Posterior cingulate gyrus (tissue), 11 donors: ENCODE measurements at regions not wholly inside any gene's neighbourhood (a gene's known extent, or its start where the extent isn't known, plus 50 kb on each side); places are given as distances from the start of the nearest gene placed in this dataset.
"Not testable (repeated sequence)": the region's sequence is repeated elsewhere in the genome, so short reads cannot be mapped to it uniquely, and the experiment has no call there.

ENCODE experiments used
- DNase-seq, 10 donors: peaks; one replicate each; pipeline versions ENCODE4 v3.0.0 to v3.0.0-alpha.2; 2020 to 2021; ENCODE audit warnings: mixed read lengths in 3 of 10
- intact Hi-C: fragments of 100-400 bp; cut with DNase I; formaldehyde crosslinking; loops from one replicate; pipeline ENCODE4 v1.15.1; 2023

GRCh38 chr7:89761173-89761572, 393.1 kb upstream of the STEAP1 start:
- peak in 2 of 10 donors; percentile 74 to 75 for DNase-seq
- intact Hi-C loops = no loop called here

DNA sequence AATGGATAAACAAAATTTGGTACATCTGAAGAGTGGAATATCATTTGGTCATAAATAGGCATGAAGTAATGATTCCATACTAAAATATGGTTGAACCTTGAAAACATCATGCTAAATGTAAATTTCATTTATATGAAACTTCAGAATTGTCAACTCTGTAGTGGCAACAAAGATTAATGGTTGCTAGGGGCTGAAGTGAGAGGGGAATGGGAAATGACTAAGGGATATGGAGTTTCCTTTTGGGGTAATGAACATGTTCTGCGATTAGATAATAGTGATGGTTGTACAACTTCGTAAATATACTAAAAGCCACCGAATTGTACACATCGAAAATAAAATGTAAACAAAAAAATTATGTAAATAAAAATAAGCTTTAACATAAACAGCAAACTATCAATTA, 384.1 kb upstream of the STEAP1 start:
- intact Hi-C loops = no loop called here
- no peak for DNase-seq

DNA sequence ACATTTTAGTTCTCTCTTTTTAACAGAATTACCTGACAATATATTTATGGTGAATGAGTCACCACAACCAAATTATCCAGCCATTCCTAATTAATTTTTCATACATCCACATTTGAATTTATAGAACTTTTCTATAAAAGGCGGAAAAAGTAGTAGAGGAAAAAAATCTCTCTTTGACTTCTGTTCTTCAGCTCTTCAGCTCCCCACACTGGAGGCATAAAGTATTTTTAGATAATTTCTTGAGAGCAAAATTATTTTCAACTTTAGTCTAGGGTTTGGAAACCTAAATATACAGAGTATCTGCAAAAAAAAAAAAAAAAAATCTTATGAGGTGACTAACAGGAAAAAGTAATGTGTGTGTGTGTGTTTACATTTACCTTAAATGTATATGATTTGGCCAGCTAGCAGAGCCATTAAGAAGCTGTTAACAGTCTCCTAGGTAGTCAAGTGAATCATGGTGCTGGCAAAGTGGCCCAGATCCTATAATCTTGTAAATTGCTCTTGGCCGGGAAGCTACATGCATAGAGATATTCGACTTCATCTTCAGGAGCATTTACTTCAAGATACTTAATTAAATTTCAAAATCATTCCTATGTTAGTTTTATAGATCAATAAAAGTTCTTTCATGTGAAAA, 383.1 kb upstream of the STEAP1 start:
- intact Hi-C loops = no loop called here
- no peak for DNase-seq

GRCh38 chr7:89772276-89772675, 382.0 kb upstream of the STEAP1 start:
- intact Hi-C loops = no loop called here
- DNase-seq = no peak

GRCh38 chr7:89773611-89774010, 380.7 kb upstream of the STEAP1 start:
- intact Hi-C loops = no loop called here

DNA sequence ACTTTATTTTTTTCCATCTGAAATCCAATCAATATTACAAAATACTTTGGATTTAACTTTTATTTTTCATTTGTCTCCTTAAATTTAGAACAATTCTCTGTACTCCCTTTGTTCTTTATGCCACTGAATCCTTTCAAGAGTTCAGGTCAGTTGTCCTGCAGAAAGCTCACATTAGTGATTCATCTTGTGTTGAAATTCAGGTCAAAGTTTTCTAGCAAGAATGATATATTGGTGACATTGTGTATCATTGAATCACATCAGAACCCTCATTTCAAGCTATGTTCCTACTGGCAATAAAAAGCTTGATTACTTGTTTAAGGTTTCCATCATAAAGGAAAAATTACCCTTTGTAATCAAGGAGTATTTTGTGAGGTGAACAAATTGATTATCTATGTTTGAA, 378.8 kb upstream of the STEAP1 start:
- intact Hi-C loops = no loop called here
- no peak for DNase-seq

More at GRCh38 chr7:89773611-89774010, 380.7 kb upstream of the STEAP1 start:
- no peak for DNase-seq

DNA sequence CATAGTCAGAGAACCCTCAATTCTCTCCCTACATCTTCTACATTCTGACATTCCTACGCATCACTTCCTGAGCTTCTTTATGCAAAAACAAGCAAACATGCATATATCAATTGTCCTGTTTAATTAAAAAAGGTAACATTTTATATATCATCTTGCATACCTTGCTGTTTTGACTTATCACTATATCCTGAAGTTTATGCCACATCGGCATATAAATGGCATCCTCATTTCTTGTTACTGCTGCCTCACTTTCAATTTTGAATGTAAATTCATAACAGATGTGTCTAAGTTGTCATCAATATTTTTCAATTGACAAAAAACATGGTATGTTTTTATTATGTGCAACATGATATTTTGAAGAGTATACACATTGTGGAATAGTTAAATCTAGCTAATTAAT, 377.3 kb upstream of the STEAP1 start:
- intact Hi-C loops = no loop called here
- no peak for DNase-seq

DNA sequence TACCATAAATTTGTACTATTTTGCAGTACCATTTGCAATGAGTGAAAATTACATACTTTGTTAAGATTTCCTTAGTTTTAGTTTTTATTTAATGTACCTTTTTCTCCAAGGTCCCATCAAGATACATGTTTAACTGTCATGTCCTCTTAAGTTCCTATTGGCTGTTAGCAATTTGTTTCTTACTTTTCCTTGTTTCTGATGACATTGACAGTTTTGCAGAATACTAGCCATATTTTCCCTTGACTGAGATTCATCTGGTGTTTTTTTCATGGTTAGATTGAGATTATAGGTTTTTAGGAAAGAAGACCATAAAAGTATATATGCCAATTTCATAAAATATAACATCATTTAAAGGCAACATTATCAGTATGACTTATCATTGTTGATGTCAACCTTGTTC, 376.8 kb upstream of the STEAP1 start:
- intact Hi-C loops = no loop called here

GRCh38 chr7:89780291-89780690, 374.0 kb upstream of the STEAP1 start:
- intact Hi-C loops = no loop called here
- no peak for DNase-seq

More for the DNA sequence above, 376.8 kb upstream of the STEAP1 start:
- DNase-seq = no peak

- no peak for DNase-seq
- intact Hi-C loops = no loop called here
Observed at GRCh38 chr7:89796481-89796880, 357.8 kb upstream of the STEAP1 start.

GRCh38 chr7:89797965-89798598, 356.2 kb upstream of the STEAP1 start:
- DNase-seq = peak in 3 of 10 donors; percentile 33 to 74 (median 40)
- intact Hi-C loops = no loop called here

DNA sequence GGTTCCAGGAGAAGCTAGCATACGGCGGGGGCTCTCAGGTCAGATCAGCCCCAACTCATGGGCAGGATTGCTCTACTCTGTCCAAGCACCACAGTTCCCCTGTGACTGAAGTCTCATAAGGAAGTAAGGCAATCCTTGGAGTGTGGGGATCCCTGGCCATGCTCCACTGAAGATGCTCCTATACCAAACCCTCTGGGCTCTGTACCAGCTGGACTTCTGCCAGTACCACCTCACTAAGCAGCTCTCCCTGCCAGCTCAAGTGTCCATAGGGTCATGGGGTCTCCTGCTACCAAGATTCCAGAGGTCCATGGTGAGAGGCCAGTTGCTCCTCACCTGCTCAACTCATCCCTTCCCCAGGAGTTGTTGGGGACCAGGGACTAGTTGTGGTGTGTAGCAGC, 355.7 kb upstream of the STEAP1 start:
- intact Hi-C loops = no loop called here

GRCh38 chr7:89800761-89801160, 353.5 kb upstream of the STEAP1 start:
- intact Hi-C loops = no loop called here
- no peak for DNase-seq

More for the DNA sequence above, 355.7 kb upstream of the STEAP1 start:
- no peak for DNase-seq

- intact Hi-C loops = no loop called here
- DNase-seq = no peak
Observed at GRCh38 chr7:89809291-89809690, 345.0 kb upstream of the STEAP1 start.

DNA sequence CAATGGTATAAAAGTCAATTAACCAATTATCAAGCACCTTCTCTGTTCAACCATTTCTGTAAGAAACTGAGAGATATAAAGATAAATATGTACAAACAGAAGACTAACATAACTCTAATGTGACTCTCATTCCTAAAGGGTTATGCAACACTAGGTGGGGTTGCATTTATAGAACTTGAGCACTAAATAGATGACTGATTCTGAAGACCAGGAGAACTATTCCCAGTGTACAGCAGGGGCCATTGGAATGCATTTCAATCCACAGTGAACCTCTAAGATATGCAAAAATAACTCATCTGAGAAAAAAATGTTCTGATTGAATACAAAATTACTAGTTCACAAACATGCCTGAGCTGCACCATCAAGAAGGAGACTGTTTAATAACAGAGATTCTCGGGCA, 341.2 kb upstream of the STEAP1 start:
- intact Hi-C loops = no loop called here
- no peak for DNase-seq

DNA sequence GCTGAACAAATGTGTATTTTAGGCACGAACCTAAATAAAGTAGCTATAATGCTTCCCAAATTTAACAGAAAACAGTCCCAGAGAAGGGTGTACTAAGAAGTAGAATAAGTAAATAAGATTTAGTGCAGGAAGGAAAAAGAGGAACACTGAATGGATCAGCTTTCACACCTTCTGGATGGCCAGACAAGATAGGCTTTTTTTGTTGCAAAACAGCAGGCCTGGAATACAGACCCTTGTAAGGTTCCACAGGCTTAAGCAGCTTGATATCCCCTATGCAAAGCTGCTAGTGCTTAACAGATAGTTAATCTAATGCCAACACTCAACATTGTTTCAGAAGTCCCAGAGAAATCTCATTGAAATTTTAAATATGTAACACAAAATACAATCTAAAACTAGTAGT, 328.1 kb upstream of the STEAP1 start:
- intact Hi-C loops = no loop called here
- no peak for DNase-seq

DNA sequence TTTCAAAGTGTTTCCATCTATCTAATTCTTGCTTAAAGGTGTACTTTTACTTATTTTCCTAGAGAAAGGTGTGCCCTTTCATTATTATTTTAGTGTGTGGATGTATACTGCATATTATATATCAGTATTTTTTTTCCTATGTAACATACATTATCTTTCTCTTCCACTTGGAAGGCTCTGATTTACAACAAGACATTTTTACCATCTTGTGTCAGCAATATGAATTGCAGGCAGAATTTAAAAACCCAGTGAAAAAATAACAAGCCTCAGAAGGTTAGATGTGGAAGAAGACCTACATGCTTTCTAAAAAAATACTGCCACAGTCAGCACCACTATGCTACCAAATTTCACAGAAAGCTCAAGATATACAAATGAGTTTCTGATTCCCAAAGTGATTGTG, 327.7 kb upstream of the STEAP1 start:
- no peak for DNase-seq
- intact Hi-C loops = no loop called here

- peak in 6 of 10 donors; percentile 7 to 83 (median 28) for DNase-seq
- intact Hi-C loops = no loop called here
Observed at GRCh38 chr7:89837515-89837914, 316.8 kb upstream of the STEAP1 start.

- no peak for DNase-seq
- intact Hi-C loops = no loop called here
Observed at GRCh38 chr7:89839329-89839728, 314.9 kb upstream of the STEAP1 start.

GRCh38 chr7:89845952-89846351, 308.3 kb upstream of the STEAP1 start:
- intact Hi-C loops = no loop called here
- no peak for DNase-seq

DNA sequence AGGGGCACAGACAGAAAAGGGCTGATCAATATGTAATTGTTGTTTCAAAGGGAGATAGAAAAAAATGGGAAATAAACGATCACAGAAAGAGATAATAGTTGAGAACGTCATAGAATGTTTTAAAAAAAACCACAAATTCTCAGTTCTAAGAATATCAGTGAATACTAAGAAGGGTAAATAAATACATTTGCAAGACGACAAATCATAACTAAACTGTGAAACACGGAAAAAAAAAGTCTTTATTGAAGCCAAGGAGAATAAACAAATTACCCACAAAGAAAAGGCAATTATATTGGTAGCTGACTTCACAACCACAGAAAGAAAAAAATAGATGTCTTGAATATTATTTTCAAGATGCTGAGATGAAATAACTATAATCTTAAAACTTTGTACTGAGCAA, 305.2 kb upstream of the STEAP1 start:
- intact Hi-C loops = no loop called here
- DNase-seq = no peak

GRCh38 chr7:89857053-89857452, 297.2 kb upstream of the STEAP1 start:
- intact Hi-C loops, DNase-seq: not testable (repeated sequence)
